ENCODE measurements at regions not wholly inside any gene's neighbourhood (a gene's known extent, or its start where the extent isn't known, plus 50 kb on each side); places are given as distances from the start of the nearest gene placed in this dataset.

- intact Hi-C loops (cut with DNase I) = no loop called here
- DNase-seq = no peak
- TF ChIP-seq, protein P1, sequence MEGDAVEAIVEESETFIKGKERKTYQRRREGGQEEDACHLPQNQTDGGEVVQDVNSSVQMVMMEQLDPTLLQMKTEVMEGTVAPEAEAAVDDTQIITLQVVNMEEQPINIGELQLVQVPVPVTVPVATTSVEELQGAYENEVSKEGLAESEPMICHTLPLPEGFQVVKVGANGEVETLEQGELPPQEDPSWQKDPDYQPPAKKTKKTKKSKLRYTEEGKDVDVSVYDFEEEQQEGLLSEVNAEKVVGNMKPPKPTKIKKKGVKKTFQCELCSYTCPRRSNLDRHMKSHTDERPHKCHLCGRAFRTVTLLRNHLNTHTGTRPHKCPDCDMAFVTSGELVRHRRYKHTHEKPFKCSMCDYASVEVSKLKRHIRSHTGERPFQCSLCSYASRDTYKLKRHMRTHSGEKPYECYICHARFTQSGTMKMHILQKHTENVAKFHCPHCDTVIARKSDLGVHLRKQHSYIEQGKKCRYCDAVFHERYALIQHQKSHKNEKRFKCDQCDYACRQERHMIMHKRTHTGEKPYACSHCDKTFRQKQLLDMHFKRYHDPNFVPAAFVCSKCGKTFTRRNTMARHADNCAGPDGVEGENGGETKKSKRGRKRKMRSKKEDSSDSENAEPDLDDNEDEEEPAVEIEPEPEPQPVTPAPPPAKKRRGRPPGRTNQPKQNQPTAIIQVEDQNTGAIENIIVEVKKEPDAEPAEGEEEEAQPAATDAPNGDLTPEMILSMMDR (IDR thresholded peaks at IDR 0.05) = no peak
Observed at GRCh38 chr2:53424902-53425301, 342.7 kb upstream of the CHAC2 start.

GRCh38 chr2:53423465-53423864, 344.1 kb upstream of the CHAC2 start:
- no peaks in the 10 kb centered on the region for H3K27me3 ChIP-seq (ENCODE audit: low read depth)
- ATAC-seq (peak in 1 of 2 donors; percentile 26), DNase-seq (no peak)
- no peak overlapping the region for H3K27ac ChIP-seq
- no peak overlapping the region for H3K4me3 ChIP-seq
- TF ChIP-seq, protein P1 (IDR thresholded peaks at IDR 0.05) = no peak
- H3K4me1 ChIP-seq = no peaks in the 10 kb centered on the region
- intact Hi-C loops (cut with DNase I) = no loop called here
- no peaks in the 10 kb centered on the region for H3K9me3 ChIP-seq
- H3K36me3 ChIP-seq = no peaks in the 10 kb centered on the region

More at GRCh38 chr2:53424902-53425301, 342.7 kb upstream of the CHAC2 start:
- Histone ChIP-seq H3K36me3 (no peaks in the 10 kb centered on the region), H3K4me1 (no peaks in the 10 kb centered on the region), H3K27ac (no peak overlapping the region), H3K9me3 (no peaks in the 10 kb centered on the region), H3K4me3 (no peak overlapping the region), H3K27me3 (ENCODE audit: low read depth) (no peaks in the 10 kb centered on the region)
- peak in 1 of 2 donors; percentile 23 for ATAC-seq

DNA sequence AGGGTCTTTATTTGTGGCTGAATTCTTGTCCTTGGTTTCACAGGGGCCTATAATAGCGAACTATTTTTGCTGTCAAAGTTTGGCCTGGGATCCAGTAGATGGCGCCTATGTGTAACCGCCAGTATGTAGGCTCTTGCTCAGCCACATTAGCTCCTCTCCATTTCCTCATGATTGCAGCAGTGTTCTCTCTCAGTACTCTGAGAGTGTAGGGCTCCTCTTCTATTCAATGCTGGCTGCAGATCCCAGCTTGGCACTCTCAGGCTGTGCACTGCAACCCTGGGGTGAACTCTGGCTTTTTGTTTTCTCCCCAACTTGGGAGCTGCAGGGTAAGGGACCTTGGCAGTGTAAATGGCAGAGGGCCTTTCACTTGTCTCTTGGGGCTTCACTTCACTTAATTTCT, 344.6 kb upstream of the CHAC2 start:
- H3K27ac ChIP-seq = no peak overlapping the region
- H3K36me3 ChIP-seq = no peaks in the 10 kb centered on the region
- no peak overlapping the region for H3K4me3 ChIP-seq
- intact Hi-C loops (cut with DNase I) = no loop called here
- H3K27me3 ChIP-seq (ENCODE audit: low read depth) = no peaks in the 10 kb centered on the region
- ATAC-seq = peak; percentile 83 to 91
- H3K9me3 ChIP-seq = no peaks in the 10 kb centered on the region
- H3K4me1 ChIP-seq = no peaks in the 10 kb centered on the region
- TF ChIP-seq, protein P1 (IDR thresholded peaks at IDR 0.05) = peak; percentile 45
- no peak for DNase-seq

- no peak overlapping the region for H3K27ac ChIP-seq
- H3K9me3 ChIP-seq = no peaks in the 10 kb centered on the region
- ATAC-seq (no peak), DNase-seq (no peak)
- H3K27me3 ChIP-seq (ENCODE audit: low read depth) = no peaks in the 10 kb centered on the region
- intact Hi-C loops (cut with DNase I) = no loop called here
- H3K4me3 ChIP-seq = no peak overlapping the region
- TF ChIP-seq, protein P1 (IDR thresholded peaks at IDR 0.05) = no peak
- H3K36me3 ChIP-seq = no peaks in the 10 kb centered on the region
- H3K4me1 ChIP-seq = no peaks in the 10 kb centered on the region
Observed at GRCh38 chr2:53417385-53417784, 350.2 kb upstream of the CHAC2 start.

DNA sequence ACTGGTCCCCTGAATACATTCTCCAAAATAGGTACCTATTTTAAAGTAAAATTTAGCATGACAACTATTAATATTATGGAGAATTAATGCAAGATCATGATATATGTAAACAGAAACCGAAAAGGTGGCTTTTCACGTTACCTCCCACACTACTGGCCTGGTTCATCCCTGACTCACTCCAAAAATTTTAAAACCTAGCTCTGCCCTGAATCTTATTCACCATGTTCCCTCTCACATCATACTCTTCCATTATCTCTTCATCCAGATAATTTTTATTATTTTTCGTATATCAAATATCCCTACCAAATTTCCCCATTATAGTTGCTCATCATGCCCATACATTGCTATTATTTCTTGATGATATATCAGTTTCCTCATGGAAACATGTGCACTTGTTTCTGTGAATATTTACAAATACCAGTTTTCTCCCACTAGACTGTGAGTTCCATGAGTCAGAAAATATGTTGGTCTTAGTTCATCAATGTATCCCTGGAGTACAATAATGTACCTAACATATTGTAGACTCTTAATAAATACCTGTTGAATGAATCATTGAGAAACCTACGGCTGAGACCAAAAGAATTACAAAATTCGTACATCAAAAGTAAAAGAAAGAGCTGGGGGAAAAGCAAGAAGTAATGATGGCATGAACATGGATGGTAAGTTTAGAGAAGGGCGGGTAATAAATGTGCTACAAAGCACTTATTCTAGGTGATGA, 360.1 kb upstream of the CHAC2 start:
- Histone ChIP-seq H3K36me3 (no peaks in the 10 kb centered on the region), H3K27ac (no peak overlapping the region), H3K4me1 (no peaks in the 10 kb centered on the region), H3K27me3 (ENCODE audit: low read depth) (no peaks in the 10 kb centered on the region), H3K4me3 (no peak overlapping the region), H3K9me3 (no peaks in the 10 kb centered on the region)
- TF ChIP-seq, protein P1 (IDR thresholded peaks at IDR 0.05) = no peak
- ATAC-seq (no peak), DNase-seq (no peak)
- intact Hi-C loops (cut with DNase I) = no loop called here
